Stomach (tissue), 8 donors: ENCODE measurements at regions not wholly inside any gene's neighbourhood (a gene's known extent, or its start where the extent isn't known, plus 50 kb on each side); places are given as distances from the start of the nearest gene placed in this dataset.

Experiments
- DNase-seq, 2 donors: peaks; one replicate each; pipeline versions ENCODE4 v3.0.0 to v3.0.0-alpha.2; 2013 to 2019
- H3K27ac ChIP-seq, 5 donors: fragments of 200-600 bp in 4 of 5; sonication (generic) in 4 of 5; one replicate each; pipeline ENCODE4 v1.5.1; 2013 to 2019; ENCODE audit warnings: mild to moderate bottlenecking in 1 of 5, moderate library complexity in 1 of 5
- H3K27me3 ChIP-seq, 3 donors: fragments of 200-600 bp; sonication (generic); one replicate each; pipeline ENCODE4 v1.5.1; 2017 to 2019; ENCODE audit warnings: mixed run types in 1 of 3
- H3K36me3 ChIP-seq, 4 donors: fragments of 200-600 bp; sonication (generic); 1 replicate in 3 of 4; 2 replicates in 1 of 4; pipeline ENCODE4 v1.5.1; 2016 to 2019
- H3K4me1 ChIP-seq, 4 donors: fragments of 200-600 bp; sonication (generic); one replicate each; pipeline ENCODE4 v1.5.1; 2016 to 2019
- H3K4me3 ChIP-seq, 4 donors: fragments of 200-600 bp; sonication (generic) in 3 of 4; one replicate each; pipeline ENCODE4 v1.5.1; 2016 to 2019; ENCODE audit warnings: mild to moderate bottlenecking in 1 of 4
- H3K9me3 ChIP-seq, 4 donors: fragments of 200-600 bp; sonication (generic); one replicate each; pipeline ENCODE4 v1.5.1; 2016 to 2019
- CTCF ChIP-seq, 7 experiments: fragments of 450-650 bp in 4 of 7; fragments of 200-600 bp in 3 of 7; sonication (generic) in 3 of 7; IDR thresholded peaks; one replicate each; pipeline ENCODE4 v1.5.1; 2016 to 2019; ENCODE audit warnings: antibody characterized with exemption in 7 of 7, control low read depth in 2 of 7, mild to moderate bottlenecking in 1 of 7
- EP300 ChIP-seq: sonication (generic); formaldehyde crosslinking; IDR thresholded peaks from one replicate; pipeline ENCODE4 v1.6.1; 2017; ENCODE audit warnings: antibody characterized with exemption
- POLR2A ChIP-seq, 4 donors: fragments of 450-650 bp; IDR thresholded peaks; one replicate each; pipeline ENCODE4 v1.6.1; 2016; ENCODE audit warnings: antibody characterized with exemption in 4 of 4, control low read depth in 2 of 4, mild to moderate bottlenecking in 1 of 4, moderate library complexity in 1 of 4
- POLR2AphosphoS5 ChIP-seq, 3 donors: sonication (generic); formaldehyde crosslinking; IDR thresholded peaks; one replicate each; pipeline ENCODE4 v1.6.1; 2016; ENCODE audit warnings: antibody characterized with exemption in 3 of 3
- WGBS, 5 donors: extraction: QIAGEN DNeasy Blood & Tissue Kit in 3 of 5; methylation state at CpG; one replicate each; pipeline versions ENCODE4 v1.1.5 to v1.1.7; 2013 to 2018; 5-methylcytosine and 5-hydroxymethylcytosine counted together
- intact Hi-C: fragments of 100-400 bp; cut with DNase I; formaldehyde crosslinking; loops from one replicate; pipeline ENCODE4 v1.15.1; 2023; ENCODE audit warnings: low total_unique reads
- donor health status: healthy with polysubstance abuse.
- donor health status: Bipolar disorder and iron deficiency.
- donor health status: healthy.

GRCh38 chr20:41956338-41957074, 338.3 kb upstream of the CHD6 start:
- DNase-seq = peak in 1 of 2 donors; percentile 43
- TF ChIP-seq CTCF (IDR thresholded peaks at IDR 0.05) (peak in 3 of 7 experiments; percentile 21 to 32 (median 23)), POLR2A (IDR thresholded peaks at IDR 0.05) (no peak)
- no peak overlapping the region for H3K27ac ChIP-seq
- WGBS, 5 donors = 42 to 53% (median 47%) methylated on average over 6 of the region's 6 CpGs
- H3K36me3 ChIP-seq = no peaks in the 10 kb centered on the region
- peaks cover 0 to 12% (median 0%) of the 10 kb centered on the region in 3 donors for H3K27me3 ChIP-seq
- no peak overlapping the region for H3K4me3 ChIP-seq
- no peaks in the 10 kb centered on the region for H3K9me3 ChIP-seq
- intact Hi-C loops = no loop called here
- H3K4me1 ChIP-seq = no peaks in the 10 kb centered on the region

- Histone ChIP-seq H3K27ac (no peak overlapping the region), H3K4me1 (no peaks in the 10 kb centered on the region), H3K4me3 (no peak overlapping the region), H3K27me3 (peaks cover 0 to 12% (median 0%) of the 10 kb centered on the region in 3 donors), H3K36me3 (no peaks in the 10 kb centered on the region), H3K9me3 (no peaks in the 10 kb centered on the region)
- intact Hi-C loops = no loop called here
- no peak for DNase-seq
- TF ChIP-seq POLR2AphosphoS5 (IDR thresholded peaks at IDR 0.05) = no peak
- WGBS, 5 donors = 73 to 95% (median 82%) methylated on average over 5 of the region's 5 CpGs
These were observed 334.0 kb upstream of the CHD6 start for GRCh38 chr20:41952166-41952565.

GRCh38 chr20:41951615-41952014, 333.4 kb upstream of the CHD6 start:
- no peak for DNase-seq
- Histone ChIP-seq H3K27ac (no peak overlapping the region), H3K4me1 (no peaks in the 10 kb centered on the region), H3K36me3 (no peaks in the 10 kb centered on the region), H3K4me3 (no peak overlapping the region), H3K9me3 (no peaks in the 10 kb centered on the region), H3K27me3 (peaks cover 0 to 7% (median 0%) of the 10 kb centered on the region in 3 donors)
- WGBS, 5 donors = 46 to 63% (median 56%) methylated on average over 2 of the region's 2 CpGs
- intact Hi-C loops = no loop called here
- TF ChIP-seq POLR2AphosphoS5 (IDR thresholded peaks at IDR 0.05) (no peak), EP300 (no peak)

- Histone ChIP-seq H3K4me1 (peaks cover 0 to 6% (median 0%) of the 10 kb centered on the region in 4 donors), H3K27me3 (peaks cover 0 to 5% (median 0%) of the 10 kb centered on the region in 3 donors), H3K4me3 (no peak overlapping the region), H3K9me3 (no peaks in the 10 kb centered on the region), H3K36me3 (no peaks in the 10 kb centered on the region), H3K27ac (no peak overlapping the region)
- intact Hi-C loops = no loop called here
- DNase-seq = no peak
- TF ChIP-seq CTCF (IDR thresholded peaks at IDR 0.05) = no peak
- no peak for TF ChIP-seq POLR2A (IDR thresholded peaks at IDR 0.05)
- no peak for TF ChIP-seq POLR2AphosphoS5 (IDR thresholded peaks at IDR 0.05)
- TF ChIP-seq EP300 = no peak
- WGBS, 5 donors = 53 to 59% (median 56%) methylated on average over 5 of the region's 5 CpGs
These were observed 321.5 kb upstream of the CHD6 start for GRCh38 chr20:41939659-41940058.

- intact Hi-C loops = no loop called here
- H3K4me3 ChIP-seq = no peak overlapping the region
- 34 to 50% (median 47%) methylated on average over 2 of the region's 2 CpGs for WGBS, 5 donors
- no peak for DNase-seq
- H3K36me3 ChIP-seq = no peaks in the 10 kb centered on the region
- no peak overlapping the region for H3K27ac ChIP-seq
- TF ChIP-seq POLR2AphosphoS5 (IDR thresholded peaks at IDR 0.05) = no peak
- no peak for TF ChIP-seq EP300
- no peak for TF ChIP-seq CTCF (IDR thresholded peaks at IDR 0.05)
- TF ChIP-seq POLR2A (IDR thresholded peaks at IDR 0.05) = no peak
- H3K27me3 ChIP-seq = peaks cover 0 to 5% (median 0%) of the 10 kb centered on the region in 3 donors
- H3K9me3 ChIP-seq = no peaks in the 10 kb centered on the region
- peaks cover 0 to 6% (median 0%) of the 10 kb centered on the region in 4 donors for H3K4me1 ChIP-seq
These were observed 320.2 kb upstream of the CHD6 start for GRCh38 chr20:41938353-41938752.
